PC-3 (cell line): ENCODE measurements at regions not wholly inside any gene's neighbourhood (a gene's known extent, or its start where the extent isn't known, plus 50 kb on each side); places are given as distances from the start of the nearest gene placed in this dataset.

ENCODE experiments used
- ATAC-seq: fragments of 200-7000 bp; cut with Tn5 transposase; 2 replicates; pipeline ENCODE4 v1.9.1; 2020; ENCODE audit warnings: mild to moderate bottlenecking, moderate library complexity
- BruUV-seq: library from RNA; stranded (reverse); fragments of 400-500 nt; replicated peaks from 2 replicates; lab custom pipeline; 2021; lab: Mats Ljungman, UMichigan
- CTCF ChIA-PET: fragments of 300-600 bp; sonication (Branson Sonifier 250); formaldehyde crosslinking; loops from one replicate; lab custom pipeline; 2022; ENCODE audit warnings: antibody characterized with exemption; lab: Charles Lee
- POLR2A ChIA-PET: fragments of 300-600 bp; sonication (Branson Sonifier 250); formaldehyde crosslinking; loops from one replicate; lab custom pipeline; 2022; ENCODE audit warnings: antibody characterized with exemption; ENCODE audit not compliant: unreplicated experiment; lab: Charles Lee
- DNase-seq: peaks from one replicate; pipeline ENCODE4 v3.0.0-alpha.2; 2015
- H2AFZ ChIP-seq: fragments of 300-600 bp; sonication (generic); 2 replicates; pipeline ENCODE4 v1.6.0; 2016; ENCODE audit warnings: antibody characterized with exemption, low read length
- H3F3A ChIP-seq: fragments of 300-600 bp; sonication (generic); one replicate; pipeline ENCODE4 v1.6.0; 2017; ENCODE audit warnings: antibody characterized with exemption, low read length, control low read depth, mild to moderate bottlenecking; ENCODE audit not compliant: unreplicated experiment
- H3K27ac ChIP-seq: fragments of 300-600 bp; sonication (generic); 2 replicates; pipeline ENCODE4 v1.5.1; 2016; ENCODE audit warnings: mild to moderate bottlenecking, low read length
- H3K27me3 ChIP-seq: fragments of 300-600 bp; sonication (generic); 2 replicates; pipeline ENCODE4 v1.6.1; 2016; ENCODE audit warnings: low read length, mixed read lengths
- H3K36me3 ChIP-seq: fragments of 300-600 bp; sonication (generic); 2 replicates; pipeline ENCODE4 v1.6.1; 2016; ENCODE audit warnings: low read depth, mixed run types, low read length, mixed read lengths
- H3K4me1 ChIP-seq: fragments of 300-600 bp; sonication (generic); 2 replicates; pipeline ENCODE4 v1.5.1; 2016; ENCODE audit warnings: low read length; ENCODE audit not compliant: insufficient read depth
- H3K4me2 ChIP-seq: fragments of 300-600 bp; sonication (generic); 2 replicates; pipeline ENCODE4 v1.6.0; 2016; ENCODE audit warnings: low read length
- H3K4me3 ChIP-seq: fragments of 300-600 bp; sonication (generic); 2 replicates; pipeline ENCODE4 v1.5.1; 2016; ENCODE audit warnings: mild to moderate bottlenecking, low read length, mixed read lengths
- H3K79me2 ChIP-seq: fragments of 300-600 bp; sonication (generic); 2 replicates; pipeline ENCODE4 v1.6.1; 2017; ENCODE audit warnings: low read length, mixed read lengths
- H3K9ac ChIP-seq: fragments of 300-600 bp; sonication (generic); 2 replicates; pipeline ENCODE4 v1.6.0; 2016; ENCODE audit warnings: mild to moderate bottlenecking, low read length
- H3K9me2 ChIP-seq: fragments of 300-600 bp; sonication (generic); replicated peaks from 2 replicates; pipeline ENCODE4 v1.6.1; 2016; ENCODE audit warnings: mixed run types, low read length, mixed read lengths
- H3K9me3 ChIP-seq: fragments of 300-600 bp; sonication (generic); 2 replicates; pipeline ENCODE4 v1.6.1; 2016; ENCODE audit warnings: low read length, mixed read lengths
- H4K20me1 ChIP-seq: fragments of 300-600 bp; sonication (generic); 2 replicates; pipeline ENCODE4 v1.6.1; 2016; ENCODE audit warnings: low read length, mixed read lengths
- CTCF ChIP-seq: fragments of 300-600 bp; sonication (generic); conservative IDR thresholded peaks from 2 replicates; pipeline ENCODE4 v1.5.1; 2017; ENCODE audit warnings: antibody characterized with exemption, low read depth, mild to moderate bottlenecking, low read length
- EZH2 ChIP-seq: fragments of 300-600 bp; sonication (generic); IDR thresholded peaks from one replicate; pipeline ENCODE4 v1.6.1; 2017; ENCODE audit warnings: antibody characterized with exemption, mild to moderate bottlenecking, low read length; ENCODE audit not compliant: unreplicated experiment
- EZH2phosphoT487 ChIP-seq: fragments of 300-600 bp; sonication (generic); IDR thresholded peaks from 2 replicates; pipeline ENCODE4 v1.6.1; 2018; ENCODE audit warnings: mild to moderate bottlenecking, antibody characterized with exemption, low read length, borderline replicate concordance
- intact Hi-C: fragments of 100-400 bp; cut with micrococcal nuclease; formaldehyde crosslinking; loops from 2 replicates; pipeline ENCODE4 v1.9.0; 2023

GRCh38 chr14:75333606-75334548, 55.2 kb downstream of the FOS start:
- no peaks in the 10 kb centered on the region for H3K36me3 ChIP-seq
- no peak for ATAC-seq
- no peak overlapping the region for H3K27ac ChIP-seq
- no peak overlapping the region for H3K4me3 ChIP-seq
- H3K4me2 ChIP-seq = no peak overlapping the region
- H2AFZ ChIP-seq = no peak overlapping the region
- ChIA-PET POLR2A (no interaction called here), CTCF (no interaction called here)
- H3K9ac ChIP-seq = no peak overlapping the region
- no peaks in the 10 kb centered on the region for H3K9me3 ChIP-seq
- no TSS peak for BruUV-seq
- H3F3A ChIP-seq = no peaks in the 10 kb centered on the region
- no peaks in the 10 kb centered on the region for H3K79me2 ChIP-seq
- H4K20me1 ChIP-seq = no peaks in the 10 kb centered on the region
- peaks cover 46% of the 10 kb centered on the region for H3K27me3 ChIP-seq
- H3K9me2 ChIP-seq = no peaks in the 10 kb centered on the region
- no peak for DNase-seq
- H3K4me1 ChIP-seq = no peaks in the 10 kb centered on the region
- intact Hi-C loops = no loop called here
- no peak for TF ChIP-seq CTCF
- TF ChIP-seq EZH2phosphoT487 = no peak
- no peak for TF ChIP-seq EZH2

- no peaks in the 10 kb centered on the region for H3K4me1 ChIP-seq
- ATAC-seq (no peak), DNase-seq (no peak)
- no peaks in the 10 kb centered on the region for H4K20me1 ChIP-seq
- H3K4me2 ChIP-seq = no peak overlapping the region
- H3K9me2 ChIP-seq = no peaks in the 10 kb centered on the region
- H3F3A ChIP-seq = no peaks in the 10 kb centered on the region
- ChIA-PET POLR2A (no interaction called here), CTCF (no interaction called here)
- H3K9ac ChIP-seq = no peak overlapping the region
- no peaks in the 10 kb centered on the region for H3K79me2 ChIP-seq
- no peaks in the 10 kb centered on the region for H3K36me3 ChIP-seq
- no peaks in the 10 kb centered on the region for H3K9me3 ChIP-seq
- TF ChIP-seq EZH2phosphoT487 = no peak
- no peak for TF ChIP-seq EZH2
- no peak for TF ChIP-seq CTCF
- no peak overlapping the region for H3K4me3 ChIP-seq
- intact Hi-C loops = no loop called here
- H3K27me3 ChIP-seq = peaks cover 52% of the 10 kb centered on the region
- H3K27ac ChIP-seq = no peak overlapping the region
- BruUV-seq = no TSS peak
- H2AFZ ChIP-seq = no peak overlapping the region
Measured at GRCh38 chr14:75334549-75335051, 56.0 kb downstream of the FOS start.

- ATAC-seq = no peak
Measured at GRCh38 chr14:75335571-75335970, 56.9 kb downstream of the FOS start.

More at GRCh38 chr14:75335571-75335970, 56.9 kb downstream of the FOS start:
- intact Hi-C loops = no loop called here
- no peak overlapping the region for H2AFZ ChIP-seq
- ChIA-PET CTCF (no interaction called here), POLR2A (no interaction called here)
- H3K4me2 ChIP-seq = no peak overlapping the region
- H4K20me1 ChIP-seq = no peaks in the 10 kb centered on the region
- H3F3A ChIP-seq = no peaks in the 10 kb centered on the region
- BruUV-seq = no TSS peak
- H3K9me3 ChIP-seq = no peaks in the 10 kb centered on the region
- no peaks in the 10 kb centered on the region for H3K9me2 ChIP-seq
- H3K4me1 ChIP-seq = no peaks in the 10 kb centered on the region
- TF ChIP-seq CTCF (no peak), EZH2phosphoT487 (no peak), EZH2 (no peak)
- H3K36me3 ChIP-seq = no peaks in the 10 kb centered on the region
- no peaks in the 10 kb centered on the region for H3K79me2 ChIP-seq
- no peak overlapping the region for H3K9ac ChIP-seq
- no peak for DNase-seq
- no peak overlapping the region for H3K27ac ChIP-seq
- peaks cover 57% of the 10 kb centered on the region for H3K27me3 ChIP-seq
- H3K4me3 ChIP-seq = no peak overlapping the region
